Left hindlimb (tissue), 1 donor: ENCODE measurements at regions not wholly inside any gene's neighbourhood (a gene's known extent, or its start where the extent isn't known, plus 50 kb on each side); places are given as distances from the start of the nearest gene placed in this dataset.

Experiments
- DNase-seq: peaks from one replicate; pipeline ENCODE4 v3.0.0-alpha.2; 2018

DNA sequence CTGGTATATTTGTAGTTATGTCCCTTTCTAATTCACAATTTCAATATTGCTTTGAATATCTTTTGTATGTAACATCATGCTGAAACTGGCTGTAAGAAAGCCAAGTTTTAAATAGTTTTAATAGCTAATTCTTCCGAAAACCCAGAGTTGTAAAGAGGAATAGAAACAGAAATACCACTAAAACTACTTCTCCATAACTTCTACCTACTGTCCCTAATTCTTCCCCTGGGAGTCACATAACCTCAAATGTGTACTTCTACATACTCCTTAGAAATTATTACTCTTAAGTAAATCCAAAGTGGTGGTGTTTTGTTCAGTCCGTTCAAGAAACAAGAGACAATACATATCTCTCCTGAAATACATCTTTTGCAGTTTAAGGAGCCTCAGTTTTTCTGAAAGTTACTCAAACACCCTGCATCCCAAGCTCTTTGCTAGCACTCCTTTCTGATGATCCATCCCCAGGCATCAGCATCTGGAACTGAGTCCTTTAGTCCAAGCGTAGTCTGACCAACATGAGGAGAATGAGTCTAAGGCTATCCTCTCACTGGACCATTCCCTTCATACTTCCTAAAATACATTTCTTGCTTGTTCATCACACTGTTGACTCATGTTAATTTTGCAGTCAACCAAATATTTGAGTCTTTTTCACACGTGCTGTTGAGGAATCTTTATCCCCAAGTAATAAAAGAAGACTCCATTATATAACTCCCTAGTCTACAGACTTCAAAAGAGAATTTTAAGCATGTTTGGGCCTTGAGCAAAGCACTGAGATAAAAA, 214.3 kb upstream of the NUDT4 start:
- no peak for DNase-seq

DNA sequence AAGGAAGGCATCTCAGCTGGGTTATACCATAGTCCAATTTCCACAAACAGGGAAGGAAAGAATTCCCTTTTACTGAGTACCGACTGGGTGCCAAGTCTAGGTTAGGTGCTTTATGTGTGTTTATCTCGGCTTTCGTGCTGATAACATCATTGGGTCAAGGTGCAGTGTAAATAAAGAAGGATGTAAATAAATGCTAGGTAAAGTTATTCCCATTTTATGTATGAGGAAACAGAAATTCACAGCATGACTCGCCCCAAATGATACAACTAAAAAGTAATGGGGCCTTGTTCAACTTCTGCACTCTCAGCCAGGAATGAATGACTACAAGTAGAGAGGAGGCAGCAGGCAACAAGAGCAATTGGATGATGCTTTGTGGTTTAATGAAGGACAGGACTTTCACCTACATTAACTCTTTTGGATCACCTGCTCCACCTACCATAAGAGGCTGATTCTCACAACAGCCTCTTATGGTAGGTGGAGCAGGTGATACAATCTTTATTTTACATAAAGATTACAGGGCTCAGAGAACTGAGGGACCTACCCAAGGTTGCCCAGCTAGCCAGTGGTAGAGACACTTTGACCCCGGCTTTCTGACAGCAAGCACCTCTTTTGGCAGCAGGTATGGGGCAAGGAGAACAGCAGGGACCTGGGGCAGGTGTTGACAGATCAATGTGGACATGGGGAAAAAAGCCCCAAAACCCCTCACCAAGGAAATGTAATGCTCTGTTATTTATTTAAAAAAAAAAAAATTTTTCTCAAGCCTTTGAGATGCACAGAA, 213.4 kb upstream of the NUDT4 start:
- no peak for DNase-seq

DNA sequence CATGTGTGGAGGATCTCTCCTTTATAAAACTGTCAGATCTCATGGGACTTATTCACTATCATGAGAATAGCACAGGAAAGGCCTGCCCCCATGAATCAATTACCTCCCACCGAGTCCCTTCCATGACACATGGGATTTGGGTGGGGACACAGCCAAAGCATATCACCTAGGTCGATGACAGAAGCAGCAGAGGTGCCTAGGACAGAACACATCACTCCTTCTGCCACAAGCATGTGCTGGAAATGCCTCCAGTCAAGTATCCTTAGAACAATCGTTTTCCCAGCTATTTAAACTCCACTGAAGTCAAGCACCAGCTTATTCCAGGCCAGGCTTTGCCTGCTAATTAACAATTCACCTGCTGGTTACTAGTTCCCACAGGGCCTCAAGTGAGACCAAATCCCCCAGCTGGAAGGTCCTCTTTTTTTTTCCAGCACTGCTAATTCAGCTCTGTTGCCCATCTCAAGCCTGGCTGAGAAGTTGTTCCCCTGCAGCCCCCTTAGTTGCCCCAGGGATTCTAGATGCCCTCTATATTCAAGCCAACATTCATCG, 212.3 kb upstream of the NUDT4 start:
- no peak for DNase-seq

DNA sequence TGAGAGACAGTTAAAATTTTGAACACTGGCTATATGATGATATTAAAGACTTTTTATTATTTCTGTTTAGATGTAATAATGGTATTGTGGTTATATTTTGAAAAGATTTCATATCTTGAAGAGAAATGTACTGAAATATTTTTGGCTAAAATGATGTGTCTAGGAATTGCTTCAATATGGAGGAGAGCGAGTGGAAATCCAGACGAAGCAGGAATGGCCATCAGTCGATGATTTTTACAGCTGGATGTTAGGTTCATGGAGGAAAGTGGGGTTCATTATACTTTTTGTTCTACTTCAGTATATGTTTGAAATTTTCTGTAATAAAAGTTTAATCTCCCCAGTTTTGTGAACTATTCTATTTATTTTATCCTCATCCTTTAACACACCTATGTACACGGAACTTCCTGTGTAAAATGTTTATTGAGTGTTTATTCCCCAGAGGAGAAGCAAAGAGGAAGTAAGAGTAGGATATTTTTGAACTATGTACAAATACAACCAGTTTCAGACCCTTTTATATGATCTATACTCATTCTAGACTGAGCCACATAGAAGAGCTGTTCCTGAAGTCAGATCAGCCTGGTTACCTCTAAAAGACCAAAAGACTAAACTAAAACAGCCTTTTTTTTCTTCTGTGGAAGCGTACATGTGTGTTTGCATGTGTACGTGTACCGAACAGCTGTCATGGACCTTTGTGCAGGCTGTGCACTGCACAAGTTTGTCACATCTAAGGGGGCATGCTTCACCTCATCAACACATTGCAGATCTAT, 211.0 kb upstream of the NUDT4 start:
- DNase-seq: no peak

DNA sequence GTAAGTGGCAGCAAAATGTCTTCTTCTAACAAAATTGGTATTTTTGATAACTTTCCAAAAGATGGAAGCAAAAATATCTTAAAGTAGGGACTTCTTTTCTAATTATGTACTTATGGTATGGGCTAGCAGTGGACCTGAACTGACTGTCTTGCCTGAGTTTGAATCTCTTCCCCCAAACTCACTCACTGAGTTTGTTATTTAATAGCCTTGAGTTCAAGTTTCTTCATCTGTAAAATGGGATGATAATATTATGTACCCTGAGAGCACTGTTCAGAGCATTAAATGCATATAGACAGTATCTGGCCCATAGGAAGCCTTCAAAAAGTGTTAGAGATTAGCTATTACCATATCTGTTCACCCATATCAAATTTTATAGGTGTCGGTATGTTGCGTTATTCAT, 210.4 kb upstream of the NUDT4 start:
- DNase-seq: no peak

DNA sequence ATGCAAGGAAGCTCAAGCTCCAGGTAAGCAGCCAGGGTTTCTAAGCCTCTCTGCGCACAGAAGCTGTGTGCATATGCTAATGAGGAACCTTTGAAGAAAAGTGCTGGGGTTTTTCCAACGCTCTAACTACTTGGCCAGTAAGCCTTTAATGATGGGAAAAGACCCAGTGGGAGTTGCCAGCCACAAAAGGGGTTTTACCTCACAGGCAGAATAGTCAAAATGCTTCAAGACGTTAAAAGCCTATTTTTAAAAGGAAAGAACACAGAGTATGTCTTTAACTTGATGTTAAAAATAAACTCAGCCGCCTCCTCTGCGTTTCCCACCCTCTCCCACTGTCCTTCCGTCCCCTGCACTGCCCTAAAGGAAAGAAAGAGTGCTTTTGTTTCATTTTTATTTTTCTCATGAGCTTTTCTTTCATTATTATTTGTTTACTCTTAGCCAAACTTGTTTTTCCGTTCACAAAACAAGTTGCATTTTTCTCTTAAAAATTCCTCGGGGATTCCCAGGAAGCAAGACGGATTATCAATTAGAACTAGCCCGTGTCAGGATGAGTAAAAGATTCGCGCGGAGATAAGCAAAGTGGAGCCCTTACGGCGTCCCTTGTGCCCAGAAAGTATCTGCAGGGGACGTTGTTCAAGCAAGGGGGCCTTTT, 209.8 kb upstream of the NUDT4 start:
- DNase-seq: peak; percentile 59

DNA sequence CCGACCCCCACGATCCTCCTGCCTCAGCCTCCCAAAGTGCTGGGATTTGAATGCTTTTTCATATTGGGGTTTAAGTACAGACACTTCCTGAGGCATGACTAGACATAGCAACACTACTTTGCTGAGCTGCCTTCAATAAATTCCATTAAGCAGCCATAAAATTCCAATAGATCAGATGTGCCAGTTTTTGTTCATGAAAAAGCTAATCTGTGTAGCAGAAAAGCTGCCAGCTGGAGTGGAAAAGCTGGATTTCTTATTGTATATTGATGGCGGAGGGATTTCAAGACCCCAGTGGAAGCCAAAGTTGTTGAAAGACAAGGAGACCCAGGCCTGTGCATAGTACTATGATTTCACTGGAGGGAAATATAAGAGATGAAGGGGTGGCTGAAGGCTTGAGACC, 209.0 kb upstream of the NUDT4 start:
- no peak for DNase-seq

DNA sequence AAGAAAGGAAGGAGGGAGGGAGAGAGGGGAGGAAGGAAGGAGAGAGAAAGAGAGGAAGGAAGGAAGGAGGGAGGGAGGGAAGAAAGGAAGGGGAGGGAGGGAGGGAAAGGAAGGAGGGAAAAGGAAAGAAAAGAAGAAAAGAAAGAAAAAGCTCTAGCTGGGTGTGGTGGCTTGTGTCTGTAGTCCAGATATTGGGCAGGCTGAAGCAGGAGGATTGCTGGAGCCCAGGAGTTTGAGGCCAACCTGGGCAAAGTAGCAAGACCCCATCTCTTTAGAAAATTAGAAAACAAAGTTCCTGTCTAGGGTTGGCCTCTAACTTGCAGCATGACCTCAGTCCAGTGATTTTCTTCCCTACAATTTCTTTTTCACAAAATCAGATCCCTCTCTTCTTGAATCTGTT, 208.2 kb upstream of the NUDT4 start:
- no peak for DNase-seq

DNA sequence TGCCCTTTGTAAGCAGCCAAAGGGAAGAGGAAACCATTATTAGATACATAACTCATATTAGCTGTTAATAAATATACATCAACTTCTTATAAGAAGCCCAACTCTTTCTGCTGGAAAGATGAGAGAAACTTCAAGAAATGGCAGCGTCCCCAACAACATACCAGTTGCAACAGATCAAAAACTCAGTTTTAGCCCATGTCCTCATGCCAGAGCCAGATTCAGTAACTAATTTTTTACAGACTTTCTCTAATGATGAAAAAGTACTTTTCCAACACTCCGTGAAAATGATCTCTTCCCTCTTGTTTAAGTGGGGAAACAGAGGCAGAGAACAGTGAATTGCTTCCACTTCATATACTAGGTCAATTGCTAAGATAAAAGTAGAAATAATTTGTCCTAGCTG, 206.8 kb upstream of the NUDT4 start:
- no peak for DNase-seq

DNA sequence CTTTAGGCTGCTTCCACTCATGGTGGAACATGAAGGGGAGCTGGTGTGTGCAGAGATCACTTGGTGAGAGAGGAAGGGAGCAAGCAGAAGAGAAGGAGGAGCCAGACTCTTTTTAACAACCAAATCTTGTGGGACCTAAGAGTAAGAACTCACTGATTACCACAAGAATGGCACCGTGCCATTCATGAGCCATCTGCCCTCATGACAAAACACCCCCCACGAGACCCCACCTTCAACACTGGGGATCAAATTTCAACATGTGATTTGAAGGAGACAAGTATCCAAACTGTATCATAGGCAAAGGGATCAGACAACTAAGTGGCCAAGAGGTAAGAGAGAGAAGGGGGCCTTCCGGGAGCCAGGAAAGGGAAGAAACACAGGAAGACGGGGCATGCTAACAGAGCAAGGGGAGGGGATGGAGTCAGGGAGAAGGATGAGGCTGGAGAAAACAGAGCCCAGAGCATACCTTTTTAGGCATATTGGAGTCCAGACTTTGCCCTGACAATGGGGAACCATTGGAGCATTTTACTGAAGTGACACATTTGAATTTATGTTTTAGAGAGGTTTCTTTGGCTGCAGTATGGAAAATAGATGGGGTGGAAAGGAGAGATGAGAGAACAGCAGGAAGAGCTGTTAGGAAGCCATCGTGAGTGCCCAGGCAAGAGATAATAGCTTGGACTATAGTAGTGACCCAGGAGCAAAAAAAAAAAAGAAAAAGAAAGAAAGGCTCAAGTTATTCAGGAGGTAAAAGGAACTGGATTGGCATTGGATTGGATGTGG, 204.4 kb upstream of the NUDT4 start:
- DNase-seq: no peak

DNA sequence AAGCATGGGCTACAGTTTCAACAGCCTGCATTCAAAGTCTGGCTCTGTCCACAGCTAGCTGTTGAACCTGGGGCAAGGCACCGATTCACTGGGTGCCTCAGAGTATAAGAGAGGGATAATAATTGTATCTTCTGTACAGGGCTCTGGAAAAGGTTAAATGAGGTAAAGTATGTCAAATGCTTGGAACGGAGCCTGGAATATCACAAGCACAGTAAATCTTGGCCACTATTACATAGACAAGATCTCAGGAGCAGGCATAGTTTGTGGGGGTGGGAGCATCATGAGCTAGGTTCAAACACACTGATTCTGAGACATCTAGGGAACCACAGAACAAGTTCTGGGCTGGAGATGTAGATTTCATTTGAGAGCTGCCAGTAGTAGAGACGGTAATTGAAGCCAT, 203.7 kb upstream of the NUDT4 start:
- DNase-seq: no peak

DNA sequence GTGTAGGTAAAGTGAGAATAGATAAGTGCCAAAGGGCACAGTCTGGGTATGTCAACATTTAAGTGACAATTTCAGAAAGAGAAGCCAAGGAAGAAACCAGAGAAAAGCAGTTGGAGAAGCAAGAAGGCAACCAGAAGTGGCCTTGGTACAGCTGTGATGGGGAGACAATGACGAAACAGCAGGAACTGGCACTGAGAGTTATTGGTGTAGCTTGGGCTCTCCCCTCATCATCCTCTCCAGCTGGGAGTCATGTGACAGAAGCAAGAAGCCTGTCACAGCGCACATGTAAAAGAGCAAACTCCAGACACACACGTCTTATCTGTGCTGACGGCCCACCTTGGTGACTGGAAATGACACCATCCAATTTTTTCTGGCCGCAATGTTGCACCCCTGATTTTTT, 203.3 kb upstream of the NUDT4 start:
- no peak for DNase-seq

DNA sequence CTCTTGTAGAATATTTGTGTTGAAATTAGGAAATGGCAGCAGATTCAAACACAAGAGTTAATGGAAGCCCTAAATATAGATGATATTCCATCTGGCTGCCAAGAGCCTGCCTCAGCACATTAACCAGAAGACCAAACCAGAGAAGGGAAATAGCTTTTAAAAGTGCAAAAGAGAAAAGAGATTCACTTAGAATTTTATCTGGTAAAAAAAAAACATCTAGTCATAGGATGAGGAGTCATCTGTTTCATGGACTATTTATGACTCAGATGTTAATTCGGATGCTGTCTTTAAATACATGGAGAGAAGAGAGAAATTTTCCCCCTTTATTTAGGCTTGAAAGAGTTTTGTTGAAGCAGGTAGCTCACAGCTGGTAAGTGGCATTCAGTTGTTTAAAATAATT, 201.6 kb upstream of the NUDT4 start:
- no peak for DNase-seq

DNA sequence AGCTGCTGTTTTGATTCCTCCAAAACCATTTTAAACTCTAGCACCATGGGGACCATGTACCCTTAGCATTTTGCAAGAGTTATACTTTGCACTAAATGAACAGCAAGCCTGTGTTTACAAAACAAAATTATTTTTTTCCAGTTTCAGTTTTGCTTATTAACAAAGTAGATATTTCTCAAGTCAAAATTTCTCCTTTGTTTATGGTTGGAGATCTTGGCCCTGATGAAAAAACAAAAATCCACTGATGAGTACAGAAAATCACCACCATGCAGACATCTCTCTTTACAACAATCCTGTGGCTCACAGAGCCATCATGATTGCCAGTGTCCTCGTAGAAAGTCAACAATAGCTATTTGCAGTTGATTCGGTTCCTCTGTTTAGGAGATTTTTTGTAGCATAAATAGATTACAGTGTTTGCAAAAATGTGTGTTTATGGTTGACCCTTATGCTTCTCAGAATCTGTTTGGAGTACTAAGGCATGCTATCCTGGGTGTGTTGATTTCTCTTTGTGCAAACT, 201.1 kb upstream of the NUDT4 start:
- no peak for DNase-seq

DNA sequence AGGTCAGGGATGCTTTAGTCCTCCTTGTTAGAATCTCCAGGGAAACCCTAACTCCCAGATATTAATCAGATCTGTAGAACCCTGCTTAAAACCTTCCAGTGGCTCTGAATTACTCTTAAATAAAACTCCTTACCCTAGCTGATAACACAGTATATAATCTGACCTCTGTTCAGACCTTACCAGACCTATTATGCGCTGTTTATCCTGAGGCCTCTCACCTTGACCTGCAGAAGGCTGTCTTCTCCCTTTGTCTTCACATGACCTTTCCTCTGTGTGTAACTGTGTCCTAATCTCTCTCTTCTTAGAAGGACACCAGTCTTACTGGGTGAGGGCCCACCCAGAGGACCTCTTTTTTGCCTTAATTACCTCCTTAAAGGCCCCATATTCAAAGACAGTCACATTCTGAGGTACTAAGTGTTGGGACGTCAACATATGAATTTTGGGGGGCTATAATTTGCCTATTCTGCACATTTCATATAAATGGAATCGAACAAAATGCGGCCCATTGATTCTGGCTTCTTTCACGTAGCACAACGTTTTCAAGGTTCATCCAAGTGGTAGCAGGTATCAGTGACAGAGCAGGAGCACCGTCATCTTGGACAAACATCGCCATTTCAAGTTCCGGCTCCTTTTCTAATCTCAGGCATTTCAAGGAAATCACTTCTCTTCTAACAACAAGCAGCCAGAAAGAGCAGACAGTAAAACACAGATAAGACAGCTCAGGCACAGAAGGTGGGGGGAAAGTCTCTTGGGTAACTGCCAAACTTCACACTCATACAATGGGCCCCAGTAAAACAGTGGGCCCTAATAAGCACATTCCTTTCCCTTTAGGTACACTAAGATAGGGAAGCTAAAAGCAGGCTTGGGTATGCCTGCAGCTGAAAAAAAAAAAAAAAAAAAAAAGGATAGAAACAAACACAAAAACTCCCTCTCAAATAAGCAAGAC, 200.2 kb upstream of the NUDT4 start:
- no peak for DNase-seq

DNA sequence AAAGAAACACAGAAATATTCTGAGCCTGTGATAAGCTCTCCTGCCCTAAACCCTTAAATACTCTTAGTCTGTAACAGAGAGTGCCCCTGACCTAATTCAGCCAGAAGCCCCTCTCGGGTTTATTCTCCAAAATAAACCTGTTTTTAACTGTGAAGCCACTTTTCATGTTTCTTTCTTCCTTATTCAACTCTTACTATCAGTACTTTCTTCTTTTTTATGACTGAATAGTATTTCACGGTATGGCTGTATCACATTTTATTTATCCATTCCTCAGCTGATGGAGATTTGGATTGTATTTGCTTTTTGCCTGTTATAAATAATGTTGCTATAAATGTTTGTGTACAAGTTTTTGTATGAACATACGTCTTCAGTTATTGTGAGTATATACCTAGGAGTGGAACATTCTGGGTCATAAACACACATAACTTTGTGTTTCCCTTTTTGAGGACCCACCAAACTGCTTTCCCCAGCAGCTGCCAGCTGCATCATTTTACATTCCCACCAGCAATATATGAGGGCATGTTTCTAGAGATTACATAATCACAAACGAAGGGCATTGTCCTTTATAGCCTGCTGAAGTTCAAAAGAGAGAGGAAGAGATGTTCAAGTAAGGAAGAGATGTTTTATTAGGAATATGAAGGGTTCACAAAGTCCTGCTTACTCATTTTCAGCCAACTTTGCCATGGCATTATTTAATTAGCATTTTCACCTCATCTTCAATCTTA, 199.4 kb upstream of the NUDT4 start:
- no peak for DNase-seq

DNA sequence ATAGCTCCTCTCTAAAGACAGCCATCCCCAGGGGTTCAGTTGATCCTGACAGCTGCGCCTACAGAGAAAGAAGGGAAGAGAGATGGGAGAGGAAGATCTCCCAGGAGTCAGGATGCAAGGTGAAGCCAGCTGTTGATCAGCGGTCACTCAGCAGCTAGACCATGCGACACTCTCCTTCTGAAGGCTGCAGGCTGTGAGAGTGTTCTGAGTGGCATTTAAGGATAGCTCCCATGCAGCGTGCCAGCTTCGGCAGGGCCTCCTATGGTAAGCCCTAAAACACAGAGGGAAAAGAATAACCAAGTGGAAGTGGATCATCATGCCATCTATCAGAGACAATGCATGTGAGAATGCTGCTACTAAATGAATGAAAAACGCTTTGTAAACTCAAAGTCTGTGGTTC, 197.9 kb upstream of the NUDT4 start:
- DNase-seq: no peak

DNA sequence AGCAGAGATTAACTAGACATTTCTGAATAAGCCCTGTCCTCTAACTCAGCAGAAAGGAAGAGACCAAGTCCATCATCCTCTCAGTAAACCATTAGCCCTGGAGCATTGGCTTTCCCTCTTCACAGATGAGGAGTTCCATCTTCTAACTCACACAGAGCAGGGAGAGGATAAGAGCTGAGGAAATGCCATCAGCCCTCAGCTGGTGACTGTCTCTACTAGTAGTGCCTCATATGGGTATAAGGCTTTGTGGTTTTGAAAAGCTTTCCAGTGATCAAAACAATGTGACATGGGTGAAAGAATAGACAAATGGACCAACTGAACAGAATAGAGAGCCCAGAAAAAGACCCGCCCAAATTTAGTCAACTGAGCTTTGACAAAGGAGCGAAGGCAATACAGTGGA, 197.2 kb upstream of the NUDT4 start:
- DNase-seq: no peak

DNA sequence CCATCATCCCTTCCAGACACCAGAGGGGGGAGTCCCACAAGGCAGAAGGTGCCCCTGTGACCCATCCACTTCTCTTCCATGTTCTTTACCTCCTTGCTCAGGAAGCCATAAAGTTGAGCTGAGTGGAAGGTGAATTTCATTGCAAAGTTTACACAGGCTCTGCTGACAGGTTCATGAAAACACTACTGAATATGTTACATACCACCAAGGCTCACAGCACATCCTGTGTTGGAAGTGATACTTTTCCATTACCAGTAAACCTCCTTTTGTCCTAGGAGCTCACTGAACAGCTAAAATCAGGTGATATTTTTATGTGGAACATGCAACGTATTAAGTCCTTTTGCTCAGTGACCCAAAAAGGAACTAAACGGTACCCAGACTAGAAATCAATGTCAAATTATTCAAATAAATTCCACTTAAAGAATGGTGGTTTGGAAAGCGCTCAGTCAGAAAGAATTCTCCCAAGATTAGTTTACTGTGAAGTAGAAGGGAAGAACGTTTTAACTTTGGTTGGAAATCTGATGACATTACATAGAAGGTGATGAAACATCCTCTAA, 196.2 kb upstream of the NUDT4 start:
- no peak for DNase-seq
